ENCODE measurements at regions not wholly inside any gene's neighbourhood (a gene's known extent, or its start where the extent isn't known, plus 50 kb on each side); places are given as distances from the start of the nearest gene placed in this dataset.

DNA sequence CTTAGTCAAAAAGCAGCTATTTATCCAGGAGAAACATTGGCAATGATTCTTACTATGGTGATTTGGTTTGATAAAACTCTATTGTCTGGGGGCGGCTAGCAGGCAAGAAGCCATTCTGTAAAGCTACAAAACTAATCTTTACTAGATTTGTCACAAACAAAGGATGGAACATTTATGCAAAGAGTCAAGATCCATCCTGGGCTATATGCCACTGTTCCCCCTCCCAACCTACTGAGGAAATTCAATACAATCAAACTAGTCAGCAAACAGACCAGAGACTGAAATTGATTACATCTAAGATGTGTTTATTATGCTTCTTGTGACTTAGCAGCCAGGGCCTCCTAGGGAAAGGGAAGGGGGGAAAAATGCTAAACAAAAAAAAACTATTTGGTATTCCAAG, 397.6 kb downstream of the GPAM start:
- peaks cover 0 to 5% (median 0%) of the 10 kb centered on the region in 4 experiments; a peak in 1 of 7 replicates for H3K4me1 ChIP-seq (replicated peaks in 1 of 4; ENCODE audit: control insufficient read depth in 3 of 4, insufficient read depth in 4 of 4, low read length in 3 of 4)
- ChIA-PET POLR2A (ENCODE audit: partially characterized antibody) (no interaction called here), CTCF (ENCODE audit: partially characterized antibody) (interaction anchor here (0.6 kb wide), 1 partner anchor 458 kb away, joined by 3 read pairs; no protein-coding TSS in a partner anchor)
- H4K20me1 ChIP-seq (replicated peaks in 1 of 2; ENCODE audit: control insufficient read depth in 1 of 2, insufficient read depth in 2 of 2, low read length in 2 of 2) = no peaks in the 10 kb centered on the region
- H2BK5ac ChIP-seq (ENCODE audit: low read depth, low read length) = no peak overlapping the region
- H3K27ac ChIP-seq (ENCODE audit: low read depth, low read length) = no peak overlapping the region; the same call in 1 of the 2 replicates
- no peak overlapping the region for H4K8ac ChIP-seq (ENCODE audit: extremely low read depth, insufficient read depth, low read length)
- no peak overlapping the region for H2BK15ac ChIP-seq (ENCODE audit: low read length)
- no peaks in the 10 kb centered on the region for H3K23me2 ChIP-seq (ENCODE audit: low read depth, low read length)
- H3K9me3 ChIP-seq (ENCODE audit: insufficient read depth in 2 of 2, low read depth in 1 of 2, low read length in 1 of 2) = no peaks in the 10 kb centered on the region
- H3K18ac ChIP-seq (ENCODE audit: extremely low read depth, low read length) = no peak overlapping the region
- H3K56ac ChIP-seq (replicated peaks; ENCODE audit: insufficient read length, low read depth, low read length) = no peak overlapping the region
- no peaks in the 10 kb centered on the region for H3K79me1 ChIP-seq (ENCODE audit: low read depth, low read length)
- H2BK20ac ChIP-seq (ENCODE audit: low read length) = no peak overlapping the region
- no peak overlapping the region for H3K4ac ChIP-seq (replicated peaks; ENCODE audit: insufficient read length, low read depth, low read length)
- no peaks in the 10 kb centered on the region for H3K36me3 ChIP-seq (ENCODE audit: control insufficient read depth in 2 of 4, insufficient read depth in 4 of 4, low read length in 3 of 4)
- no peak overlapping the region for H2BK12ac ChIP-seq (ENCODE audit: low read depth, low read length)
- no peak overlapping the region for H3K4me2 ChIP-seq (ENCODE audit: insufficient read depth in 1 of 2, low read depth in 2 of 2, low read length in 2 of 2)
- no peak for FAIRE-seq
- H3K14ac ChIP-seq (ENCODE audit: insufficient read length) = no peak overlapping the region
- H2AFZ ChIP-seq (ENCODE audit: low read length) = no peak overlapping the region
- 88% methylated on average over 1 of the region's 1 CpG; no CpG with 5 or more reads in 1 of the 2 experiments for WGBS, 2 experiments (ENCODE audit: extremely low coverage in 1 of 2, insufficient coverage in 1 of 2, insufficient read length in 1 of 2, insufficient replicate concordance in 2 of 2, low coverage in 1 of 2, low lambda C conversion rate in 2 of 2, missing lambda C conversion rate in 1 of 2)
- H4K5ac ChIP-seq (ENCODE audit: insufficient read length, low read depth, low read length) = no peak overlapping the region
- H2BK120ac ChIP-seq (replicated peaks; ENCODE audit: low read depth, low read length) = no peak overlapping the region
- no peak for DNase-seq (ENCODE audit: low read depth in 1 of 2, low spot score in 2 of 2)
- no peak overlapping the region for H4K91ac ChIP-seq (replicated peaks; ENCODE audit: insufficient read length, low read length)
- no peak overlapping the region for H3K4me3 ChIP-seq (ENCODE audit: extremely low read depth in 1 of 4, insufficient read depth in 2 of 4, low read depth in 3 of 4, low read length in 4 of 4)
- H3K23ac ChIP-seq (ENCODE audit: insufficient read length) = no peak overlapping the region
- no peaks in the 10 kb centered on the region for H3K27me3 ChIP-seq (replicated peaks in 1 of 4; ENCODE audit: control insufficient read depth in 3 of 4, extremely low read depth in 1 of 4, insufficient read depth in 3 of 4, low read length in 3 of 4)
- H3K9ac ChIP-seq (replicated peaks in 1 of 4; ENCODE audit: extremely low read depth in 1 of 4, low read depth in 3 of 4, low read length in 3 of 4) = no peak overlapping the region
- no peaks in the 10 kb centered on the region for H3K79me2 ChIP-seq (ENCODE audit: control insufficient read depth in 1 of 2, insufficient read depth in 2 of 2, low read length in 2 of 2)
- no peak overlapping the region for H2AK5ac ChIP-seq (ENCODE audit: low read depth, low read length)
- TF ChIP-seq CHD1 (IDR thresholded peaks at IDR 0.05; ENCODE audit: low read depth, low read length) = no peak
- TF ChIP-seq YY1 (IDR thresholded peaks at IDR 0.05; ENCODE audit: low read depth, low read length) = no peak
- no peak for TF ChIP-seq EZH2 (IDR thresholded peaks at IDR 0.05; ENCODE audit: low read depth, low read length, severe bottlenecking)
- TF ChIP-seq EGR1 (IDR thresholded peaks at IDR 0.05; ENCODE audit: borderline replicate concordance, low read depth, low read length) = no peak
- TF ChIP-seq CBX8 (IDR thresholded peaks at IDR 0.05; ENCODE audit: borderline replicate concordance, low read depth, low read length) = no peak
- TF ChIP-seq, protein P1, sequence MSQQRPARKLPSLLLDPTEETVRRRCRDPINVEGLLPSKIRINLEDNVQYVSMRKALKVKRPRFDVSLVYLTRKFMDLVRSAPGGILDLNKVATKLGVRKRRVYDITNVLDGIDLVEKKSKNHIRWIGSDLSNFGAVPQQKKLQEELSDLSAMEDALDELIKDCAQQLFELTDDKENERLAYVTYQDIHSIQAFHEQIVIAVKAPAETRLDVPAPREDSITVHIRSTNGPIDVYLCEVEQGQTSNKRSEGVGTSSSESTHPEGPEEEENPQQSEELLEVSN (IDR thresholded peaks at IDR 0.05) = no peak
- TF ChIP-seq CEBPB (IDR thresholded peaks at IDR 0.05; ENCODE audit: low read depth, low read length) = no peak
- no peak for TF ChIP-seq RBBP5 (IDR thresholded peaks at IDR 0.05; ENCODE audit: borderline replicate concordance, low read depth, low read length)
- TF ChIP-seq, protein P2, sequence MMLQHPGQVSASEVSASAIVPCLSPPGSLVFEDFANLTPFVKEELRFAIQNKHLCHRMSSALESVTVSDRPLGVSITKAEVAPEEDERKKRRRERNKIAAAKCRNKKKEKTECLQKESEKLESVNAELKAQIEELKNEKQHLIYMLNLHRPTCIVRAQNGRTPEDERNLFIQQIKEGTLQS (IDR thresholded peaks at IDR 0.05; ENCODE audit: insufficient read depth, low read depth, low read length) = no peak
- no peak for TF ChIP-seq HDAC2 (IDR thresholded peaks at IDR 0.05; ENCODE audit: borderline replicate concordance in 1 of 2, low read depth in 2 of 2, low read length in 2 of 2)
- TF ChIP-seq CTBP2 (IDR thresholded peaks at IDR 0.05; ENCODE audit: borderline replicate concordance, insufficient read depth, insufficient read length, low read length) = no peak
- no peak for TF ChIP-seq KDM1A (IDR thresholded peaks at IDR 0.05; ENCODE audit: borderline replicate concordance, low read length)
- no peak for TF ChIP-seq CBX5 (IDR thresholded peaks at IDR 0.05; ENCODE audit: low read depth, low read length)

Data from H1 (cell line).